ENCODE measurements at regions not wholly inside any gene's neighbourhood (a gene's known extent, or its start where the extent isn't known, plus 50 kb on each side); places are given as distances from the start of the nearest gene placed in this dataset.

DNA sequence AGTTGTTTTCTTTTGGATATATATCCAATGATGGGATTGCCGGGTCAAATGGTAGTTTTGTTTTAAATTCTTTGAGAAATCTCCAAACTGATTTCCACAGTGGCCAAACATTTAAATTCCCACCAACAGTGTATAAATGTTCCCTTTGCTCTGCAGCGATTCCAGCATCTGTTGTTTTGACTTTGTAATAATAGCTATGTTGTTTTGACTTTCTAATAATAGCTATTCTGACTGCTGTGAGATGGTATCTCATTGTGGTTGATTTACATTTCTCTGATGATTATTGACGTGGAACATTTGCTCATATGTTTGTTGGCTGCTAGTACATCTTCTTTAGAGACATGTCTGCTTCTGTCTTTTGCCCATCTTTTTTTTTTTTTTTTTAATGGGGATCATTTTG lies 332.2 kb upstream of the GBE1 start:
- TF ChIP-seq, protein P1, sequence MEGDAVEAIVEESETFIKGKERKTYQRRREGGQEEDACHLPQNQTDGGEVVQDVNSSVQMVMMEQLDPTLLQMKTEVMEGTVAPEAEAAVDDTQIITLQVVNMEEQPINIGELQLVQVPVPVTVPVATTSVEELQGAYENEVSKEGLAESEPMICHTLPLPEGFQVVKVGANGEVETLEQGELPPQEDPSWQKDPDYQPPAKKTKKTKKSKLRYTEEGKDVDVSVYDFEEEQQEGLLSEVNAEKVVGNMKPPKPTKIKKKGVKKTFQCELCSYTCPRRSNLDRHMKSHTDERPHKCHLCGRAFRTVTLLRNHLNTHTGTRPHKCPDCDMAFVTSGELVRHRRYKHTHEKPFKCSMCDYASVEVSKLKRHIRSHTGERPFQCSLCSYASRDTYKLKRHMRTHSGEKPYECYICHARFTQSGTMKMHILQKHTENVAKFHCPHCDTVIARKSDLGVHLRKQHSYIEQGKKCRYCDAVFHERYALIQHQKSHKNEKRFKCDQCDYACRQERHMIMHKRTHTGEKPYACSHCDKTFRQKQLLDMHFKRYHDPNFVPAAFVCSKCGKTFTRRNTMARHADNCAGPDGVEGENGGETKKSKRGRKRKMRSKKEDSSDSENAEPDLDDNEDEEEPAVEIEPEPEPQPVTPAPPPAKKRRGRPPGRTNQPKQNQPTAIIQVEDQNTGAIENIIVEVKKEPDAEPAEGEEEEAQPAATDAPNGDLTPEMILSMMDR (IDR thresholded peaks at IDR 0.05), result no peak
- TF ChIP-seq POLR2A (IDR thresholded peaks at IDR 0.05), result no peak

Measured in upper lobe of left lung (tissue), 4 donors.